GM12878 (cell line): ENCODE measurements at regions not wholly inside any gene's neighbourhood (a gene's known extent, or its start where the extent isn't known, plus 50 kb on each side); places are given as distances from the start of the nearest gene placed in this dataset.

ENCODE experiments used
- FOXK2 ChIP-seq: fragments of 450-650 bp; IDR thresholded peaks from 2 replicates; pipeline ENCODE4 v1.6.1; 2017; ENCODE audit warnings: mild to moderate bottlenecking, moderate library complexity
- HCFC1 ChIP-seq: fragments of 150-350 bp; IDR thresholded peaks from 2 replicates; pipeline ENCODE4 v1.6.1; 2014; ENCODE audit warnings: low read length
- HDAC6 ChIP-seq: fragments of 200-600 bp; sonication (generic); IDR thresholded peaks from one replicate; pipeline ENCODE4 v1.8.0; 2017; ENCODE audit warnings: antibody characterized with exemption; ENCODE audit not compliant: unreplicated experiment
- IKZF2 ChIP-seq, 2 experiments: fragments of 450-650 bp; IDR thresholded peaks; 2 replicates each; pipeline ENCODE4 v1.6.1; 2017; ENCODE audit warnings: mild to moderate bottlenecking in 2 of 2, moderate library complexity in 2 of 2
- IRF4 ChIP-seq: IDR thresholded peaks from 2 replicates; pipeline ENCODE4 v1.6.1; 2011; ENCODE audit warnings: low read depth, low read length
- IRF5 ChIP-seq: fragments of 450-650 bp; IDR thresholded peaks from 2 replicates; pipeline ENCODE4 v1.6.1; 2017; ENCODE audit warnings: borderline replicate concordance
- JUND ChIP-seq: IDR thresholded peaks from 2 replicates; pipeline ENCODE4 v1.6.1; 2012; ENCODE audit warnings: low read depth, mild to moderate bottlenecking, low read length, improper control_type of control experiment, moderate library complexity
- KDM1A ChIP-seq: fragments of 200-600 bp; sonication (generic); IDR thresholded peaks from 2 replicates; pipeline ENCODE4 v1.6.1; 2016; ENCODE audit warnings: borderline replicate concordance
- LARP7 ChIP-seq: fragments of 450-650 bp; IDR thresholded peaks from 2 replicates; pipeline ENCODE4 v1.6.1; 2017; ENCODE audit warnings: mild to moderate bottlenecking
- MYC ChIP-seq: IDR thresholded peaks from 2 replicates; pipeline ENCODE4 v1.6.1; 2011; ENCODE audit warnings: mild to moderate bottlenecking, low read length, moderate library complexity, inconsistent platforms; ENCODE audit not compliant: insufficient read depth, insufficient replicate concordance, insufficient read length, severe bottlenecking
- NFIC ChIP-seq: IDR thresholded peaks from 2 replicates; pipeline ENCODE4 v1.6.1; 2012; ENCODE audit warnings: low read depth, mild to moderate bottlenecking, inconsistent platforms, low read length, moderate library complexity
- NR2C1 ChIP-seq: fragments of 450-650 bp; IDR thresholded peaks from 2 replicates; pipeline ENCODE4 v1.6.1; 2017; ENCODE audit warnings: antibody characterized with exemption, mild to moderate bottlenecking, moderate library complexity
- NR2C2 ChIP-seq: IDR thresholded peaks from 2 replicates; pipeline ENCODE4 v1.6.1; 2011; ENCODE audit warnings: borderline replicate concordance, low read depth; ENCODE audit not compliant: control insufficient read depth, insufficient read length
- NR2F1 ChIP-seq: fragments of 450-650 bp; conservative IDR thresholded peaks from 2 replicates; pipeline ENCODE4 v1.6.1; 2017; ENCODE audit warnings: mild to moderate bottlenecking
- NRF1 ChIP-seq: conservative IDR thresholded peaks from 2 replicates; pipeline ENCODE4 v1.6.1; 2011; ENCODE audit warnings: mild to moderate bottlenecking, low read depth, low read length, improper control_type of control experiment
- RAD51 ChIP-seq: fragments of 450-650 bp; IDR thresholded peaks from 2 replicates; pipeline ENCODE4 v1.6.1; 2016; ENCODE audit warnings: moderate library complexity, mild to moderate bottlenecking, inconsistent platforms
- RCOR1 ChIP-seq: conservative IDR thresholded peaks from 2 replicates; pipeline ENCODE4 v1.6.1; 2012; ENCODE audit warnings: low read depth, low read length, improper control_type of control experiment
- RFX5 ChIP-seq: IDR thresholded peaks from 2 replicates; pipeline ENCODE4 v1.6.1; 2011; ENCODE audit warnings: low read depth, low read length, improper control_type of control experiment
- SIN3A ChIP-seq: IDR thresholded peaks from 2 replicates; pipeline ENCODE4 v1.6.1; 2012; ENCODE audit warnings: low read depth, low read length, improper control_type of control experiment
- SMAD1 ChIP-seq: fragments of 450-650 bp; IDR thresholded peaks from 2 replicates; pipeline ENCODE4 v1.6.1; 2018; ENCODE audit warnings: mild to moderate bottlenecking, low read depth; ENCODE audit not compliant: partially characterized antibody
- YY1 ChIP-seq: IDR thresholded peaks from 2 replicates; pipeline ENCODE4 v1.6.1; 2011; ENCODE audit warnings: low read depth, mild to moderate bottlenecking, low read length
- ZBTB40 ChIP-seq: fragments of 450-650 bp; IDR thresholded peaks from 2 replicates; pipeline ENCODE4 v1.6.1; 2016; ENCODE audit warnings: mild to moderate bottlenecking, moderate library complexity, borderline replicate concordance
- TF ChIP-seq, protein P1 (sequence below): fragments of 450-650 bp; IDR thresholded peaks from 2 replicates; pipeline ENCODE4 v1.6.1; 2018; ENCODE audit warnings: borderline replicate concordance, mild to moderate bottlenecking; ENCODE audit not compliant: partially characterized antibody

DNA sequence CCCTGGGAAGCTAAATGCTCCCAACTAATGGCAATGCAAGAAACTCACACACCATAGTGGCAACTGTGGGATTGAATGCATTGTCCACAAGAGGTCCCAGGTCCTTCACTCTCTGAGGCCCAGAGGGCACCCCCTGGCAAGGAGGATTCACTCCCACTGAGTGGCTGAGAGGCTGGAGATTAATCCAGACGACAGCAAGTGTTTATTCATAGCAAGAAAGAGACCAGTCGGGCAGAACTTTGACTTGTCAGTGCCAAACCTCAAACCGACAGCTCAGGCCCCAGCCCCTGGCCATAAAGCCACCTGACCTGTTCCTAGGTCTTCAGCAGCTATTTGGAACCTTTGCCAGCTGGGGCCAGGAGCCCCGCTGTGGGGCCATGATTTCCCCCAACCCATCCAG, 54.5 kb upstream of the MPEG1 start (continued):
- TF ChIP-seq IRF4 (peak; percentile 61; the same call in 1 of the 2 replicates), RFX5 (no peak), HCFC1 (no peak), KDM1A (no peak), FOXK2 (no peak), ZBTB40 (no peak), LARP7 (no peak), IKZF2 (IDR thresholded peaks at IDR 0.05) (peak; percentile 69 to 71), NR2F1 (peak; percentile 71), SMAD1 (no peak), IRF5 (no peak), NRF1 (no peak), HDAC6 (no peak), SIN3A (no peak), JUND (no peak), MYC (no peak), RCOR1 (no peak), NR2C1 (no peak), RAD51 (peak; percentile 44; the same call in 1 of the 2 replicates), NFIC (peak; percentile 79; the same call in 1 of the 2 replicates), NR2C2 (no peak), YY1 (no peak)
- TF ChIP-seq, protein P1, sequence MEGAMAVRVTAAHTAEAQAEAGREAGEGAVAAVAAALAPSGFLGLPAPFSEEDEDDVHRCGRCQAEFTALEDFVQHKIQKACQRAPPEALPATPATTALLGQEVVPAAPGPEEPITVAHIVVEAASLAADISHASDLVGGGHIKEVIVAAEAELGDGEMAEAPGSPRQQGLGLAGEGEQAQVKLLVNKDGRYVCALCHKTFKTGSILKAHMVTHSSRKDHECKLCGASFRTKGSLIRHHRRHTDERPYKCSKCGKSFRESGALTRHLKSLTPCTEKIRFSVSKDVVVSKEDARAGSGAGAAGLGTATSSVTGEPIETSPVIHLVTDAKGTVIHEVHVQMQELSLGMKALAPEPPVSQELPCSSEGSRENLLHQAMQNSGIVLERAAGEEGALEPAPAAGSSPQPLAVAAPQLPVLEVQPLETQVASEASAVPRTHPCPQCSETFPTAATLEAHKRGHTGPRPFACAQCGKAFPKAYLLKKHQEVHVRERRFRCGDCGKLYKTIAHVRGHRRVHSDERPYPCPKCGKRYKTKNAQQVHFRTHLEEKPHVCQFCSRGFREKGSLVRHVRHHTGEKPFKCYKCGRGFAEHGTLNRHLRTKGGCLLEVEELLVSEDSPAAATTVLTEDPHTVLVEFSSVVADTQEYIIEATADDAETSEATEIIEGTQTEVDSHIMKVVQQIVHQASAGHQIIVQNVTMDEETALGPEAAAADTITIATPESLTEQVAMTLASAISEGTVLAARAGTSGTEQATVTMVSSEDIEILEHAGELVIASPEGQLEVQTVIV: no peak
